ENCODE measurements at regions not wholly inside any gene's neighbourhood (a gene's known extent, or its start where the extent isn't known, plus 50 kb on each side); places are given as distances from the start of the nearest gene placed in this dataset.

GRCh38 chr12:59936534-59936933 is 340.7 kb downstream of the SLC16A7 start:
- no peak overlapping the region for H3K27ac Mint-ChIP-seq
- H3K36me3 Mint-ChIP-seq (ENCODE audit: low read depth), result no peaks in the 10 kb centered on the region
- DNase-seq, result no peak
- H3K4me3 Mint-ChIP-seq, result no peak overlapping the region
- ATAC-seq, result no peak
- CTCF ChIA-PET, result no interaction called here
- TF ChIP-seq CTCF (IDR thresholded peaks at IDR 0.05), result no peak
- no peaks in the 10 kb centered on the region for H3K4me1 Mint-ChIP-seq (ENCODE audit: low read depth)
- intact Hi-C loops (cut with micrococcal nuclease), result no loop called here
- POLR2A ChIA-PET, result no interaction called here
- H3K9me3 Mint-ChIP-seq, result no peaks in the 10 kb centered on the region
- no peaks in the 10 kb centered on the region for H3K27me3 Mint-ChIP-seq

GRCh38 chr12:59937148-59937547 is 341.3 kb downstream of the SLC16A7 start:
- H3K27ac Mint-ChIP-seq, result no peak overlapping the region
- CTCF ChIA-PET, result no interaction called here
- intact Hi-C loops (cut with micrococcal nuclease), result no loop called here
- H3K36me3 Mint-ChIP-seq (ENCODE audit: low read depth), result no peaks in the 10 kb centered on the region
- POLR2A ChIA-PET, result no interaction called here
- no peak overlapping the region for H3K4me3 Mint-ChIP-seq
- TF ChIP-seq CTCF (IDR thresholded peaks at IDR 0.05), result no peak
- no peaks in the 10 kb centered on the region for H3K4me1 Mint-ChIP-seq (ENCODE audit: low read depth)
- no peak for DNase-seq
- no peak for ATAC-seq
- H3K9me3 Mint-ChIP-seq, result no peaks in the 10 kb centered on the region
- no peaks in the 10 kb centered on the region for H3K27me3 Mint-ChIP-seq

- Mint-ChIP-seq H3K9me3 (no peaks in the 10 kb centered on the region), H3K4me3 (no peak overlapping the region), H3K36me3 (ENCODE audit: low read depth) (no peaks in the 10 kb centered on the region), H3K4me1 (ENCODE audit: low read depth) (no peaks in the 10 kb centered on the region), H3K27ac (no peak overlapping the region), H3K27me3 (no peaks in the 10 kb centered on the region)
- ChIA-PET POLR2A (no interaction called here), CTCF (no interaction called here)
- DNase-seq (no peak), ATAC-seq (no peak)
- intact Hi-C loops (cut with micrococcal nuclease), result no loop called here
- no peak for TF ChIP-seq CTCF (IDR thresholded peaks at IDR 0.05)
Observed at GRCh38 chr12:59938190-59938962, 342.5 kb downstream of the SLC16A7 start.

GRCh38 chr12:59940631-59941342 is 345.0 kb downstream of the SLC16A7 start:
- DNase-seq (no peak), ATAC-seq (no peak)
- ChIA-PET POLR2A (no interaction called here), CTCF (no interaction called here)
- no peak overlapping the region for H3K4me3 Mint-ChIP-seq
- H3K9me3 Mint-ChIP-seq, result no peaks in the 10 kb centered on the region
- no peak overlapping the region for H3K27ac Mint-ChIP-seq
- no peak for TF ChIP-seq CTCF (IDR thresholded peaks at IDR 0.05)
- no peaks in the 10 kb centered on the region for H3K36me3 Mint-ChIP-seq (ENCODE audit: low read depth)
- H3K4me1 Mint-ChIP-seq (ENCODE audit: low read depth), result no peaks in the 10 kb centered on the region
- intact Hi-C loops (cut with micrococcal nuclease), result no loop called here
- H3K27me3 Mint-ChIP-seq, result no peaks in the 10 kb centered on the region

GRCh38 chr12:59941461-59941860 is 345.6 kb downstream of the SLC16A7 start:
- no peak overlapping the region for H3K27ac Mint-ChIP-seq
- H3K27me3 Mint-ChIP-seq, result no peaks in the 10 kb centered on the region
- H3K4me1 Mint-ChIP-seq (ENCODE audit: low read depth), result no peaks in the 10 kb centered on the region
- POLR2A ChIA-PET, result no interaction called here
- ATAC-seq, result no peak
- H3K9me3 Mint-ChIP-seq, result no peaks in the 10 kb centered on the region
- no peak for TF ChIP-seq CTCF (IDR thresholded peaks at IDR 0.05)
- H3K4me3 Mint-ChIP-seq, result no peak overlapping the region
- DNase-seq, result no peak
- intact Hi-C loops (cut with micrococcal nuclease), result no loop called here
- no peaks in the 10 kb centered on the region for H3K36me3 Mint-ChIP-seq (ENCODE audit: low read depth)
- CTCF ChIA-PET, result no interaction called here
